Calu3 (cell line): ENCODE measurements at regions not wholly inside any gene's neighbourhood (a gene's known extent, or its start where the extent isn't known, plus 50 kb on each side); places are given as distances from the start of the nearest gene placed in this dataset.

ENCODE experiments used
- BruUV-seq: library from RNA; stranded (reverse); fragments of 400-500 nt; replicated peaks from 2 replicates; lab custom pipeline; 2021; lab: Mats Ljungman, UMichigan
- CTCF ChIA-PET: fragments of 300-600 bp; sonication (Branson Sonifier 250); formaldehyde crosslinking; loops from one replicate; lab custom pipeline; 2022; ENCODE audit warnings: antibody characterized with exemption; lab: Charles Lee
- DNase-seq: peaks from one replicate; pipeline ENCODE4 v3.0.0; 2022
- H3K27ac Mint-ChIP-seq: one replicate; pipeline ENCODE4 v1.8.0; 2022; ENCODE audit warnings: mixed read lengths; ENCODE audit not compliant: unreplicated experiment
- H3K27me3 Mint-ChIP-seq: one replicate; pipeline ENCODE4 v1.8.0; 2022; ENCODE audit warnings: mixed read lengths; ENCODE audit not compliant: unreplicated experiment
- H3K36me3 Mint-ChIP-seq: one replicate; pipeline ENCODE4 v1.8.0; 2022; ENCODE audit warnings: mild to moderate bottlenecking, moderate library complexity, mixed read lengths; ENCODE audit not compliant: insufficient read depth, unreplicated experiment
- H3K4me1 Mint-ChIP-seq: one replicate; pipeline ENCODE4 v1.8.0; 2022; ENCODE audit warnings: mild to moderate bottlenecking, low read depth, mixed read lengths; ENCODE audit not compliant: unreplicated experiment
- H3K4me3 Mint-ChIP-seq: one replicate; pipeline ENCODE4 v1.8.0; 2022; ENCODE audit warnings: mild to moderate bottlenecking, low read depth, moderate library complexity, mixed read lengths; ENCODE audit not compliant: unreplicated experiment
- H3K9me3 Mint-ChIP-seq: one replicate; pipeline ENCODE4 v1.8.0; 2022; ENCODE audit warnings: low read depth, mixed read lengths; ENCODE audit not compliant: unreplicated experiment
- CTCF ChIP-seq: fragments of 200-600 bp; IDR thresholded peaks from one replicate; pipeline ENCODE4 v1.8.0; 2022; ENCODE audit warnings: antibody characterized with exemption; ENCODE audit not compliant: unreplicated experiment
- intact Hi-C: fragments of 100-400 bp; cut with micrococcal nuclease; formaldehyde crosslinking; loops from one replicate; pipeline ENCODE4 v1.10.0; 2022; ENCODE audit not compliant: unreplicated experiment

- Mint-ChIP-seq H3K9me3 (no peaks in the 10 kb centered on the region), H3K36me3 (no peaks in the 10 kb centered on the region), H3K27ac (no peak overlapping the region), H3K4me1 (peaks cover 7% of the 10 kb centered on the region), H3K27me3 (no peaks in the 10 kb centered on the region), H3K4me3 (no peak overlapping the region)
- CTCF ChIA-PET, result no interaction called here
- TF ChIP-seq CTCF, result no peak
- DNase-seq, result no peak
- no TSS peak for BruUV-seq
- intact Hi-C loops, result loop anchor here (10.0 kb wide), 1 partner anchor 88 kb away; no protein-coding TSS in a partner anchor
Observed at GRCh38 chr18:22626771-22627170, 209.1 kb upstream of the CTAGE1 start.

- DNase-seq, result no peak
- H3K27me3 Mint-ChIP-seq, result no peaks in the 10 kb centered on the region
- H3K27ac Mint-ChIP-seq, result no peak overlapping the region
- peaks cover 13% of the 10 kb centered on the region for H3K4me1 Mint-ChIP-seq
- H3K9me3 Mint-ChIP-seq, result no peaks in the 10 kb centered on the region
- BruUV-seq, result no TSS peak
- no peak overlapping the region for H3K4me3 Mint-ChIP-seq
- TF ChIP-seq CTCF, result no peak
- intact Hi-C loops, result loop anchor here (10.0 kb wide), 1 partner anchor 87 kb away; no protein-coding TSS in a partner anchor
- H3K36me3 Mint-ChIP-seq, result no peaks in the 10 kb centered on the region
- CTCF ChIA-PET, result no interaction called here
Observed at GRCh38 chr18:22627506-22627905, 209.8 kb upstream of the CTAGE1 start.

- intact Hi-C loops, result loop anchor here (10.0 kb wide), 1 partner anchor 86 kb away; no protein-coding TSS in a partner anchor
- Mint-ChIP-seq H3K9me3 (no peaks in the 10 kb centered on the region), H3K4me3 (no peak overlapping the region), H3K36me3 (no peaks in the 10 kb centered on the region), H3K4me1 (peaks cover 15% of the 10 kb centered on the region), H3K27me3 (no peaks in the 10 kb centered on the region), H3K27ac (no peak overlapping the region)
- CTCF ChIA-PET, result no interaction called here
- no TSS peak for BruUV-seq
- DNase-seq, result no peak
- TF ChIP-seq CTCF, result no peak
Observed at GRCh38 chr18:22628795-22629510, 211.2 kb upstream of the CTAGE1 start.

- DNase-seq, result no peak
- CTCF ChIA-PET, result no interaction called here
- Mint-ChIP-seq H3K36me3 (no peaks in the 10 kb centered on the region), H3K27ac (no peak overlapping the region), H3K9me3 (no peaks in the 10 kb centered on the region), H3K4me1 (peaks cover 15% of the 10 kb centered on the region), H3K27me3 (no peaks in the 10 kb centered on the region), H3K4me3 (no peak overlapping the region)
- no peak for TF ChIP-seq CTCF
- intact Hi-C loops, result no loop called here
- no TSS peak for BruUV-seq
Observed at GRCh38 chr18:22630980-22631379, 213.3 kb upstream of the CTAGE1 start.
